ENCODE measurements at regions not wholly inside any gene's neighbourhood (a gene's known extent, or its start where the extent isn't known, plus 50 kb on each side); places are given as distances from the start of the nearest gene placed in this dataset.

- TF ChIP-seq POLR2AphosphoS5 (IDR thresholded peaks at IDR 0.05; ENCODE audit: low read depth, low read length): no peak
- no peak for TF ChIP-seq POLR2A (IDR thresholded peaks at IDR 0.05; ENCODE audit: low read depth, low read length)
- TF ChIP-seq TAF1 (IDR thresholded peaks at IDR 0.05; ENCODE audit: borderline replicate concordance, low read depth, low read length): no peak
Measured at GRCh38 chr2:235405612-235406361, 88.1 kb upstream of the AGAP1 start.
